Naive thymus-derived CD8-positive, alpha-beta T cell (primary cell): ENCODE measurements at regions not wholly inside any gene's neighbourhood (a gene's known extent, or its start where the extent isn't known, plus 50 kb on each side); places are given as distances from the start of the nearest gene placed in this dataset.
"Not testable (repeated sequence)": the region's sequence is repeated elsewhere in the genome, so short reads cannot be mapped to it uniquely, and the experiment has no call there.

Experiments used
- ATAC-seq, 2 donors: fragments of 150-1000 bp; cut with Tn5 transposase in 1 of 2; sonication (Bioruptor Pico), chemical (Tn5 transposase) in 1 of 2; 1 replicate in 1 of 2; 2 replicates in 1 of 2; pipeline ENCODE4 v1.10.0; 2021; ENCODE audit warnings: mild to moderate bottlenecking in 2 of 2, moderate library complexity in 2 of 2
- POLR2A ChIA-PET: fragments of 350-600 bp; sonication (Branson Sonifier 250); formaldehyde crosslinking; loops from one replicate; lab custom pipeline; 2021; ENCODE audit warnings: antibody characterized with exemption; lab: Charles Lee
- DNase-seq, 10 donors: peaks; one replicate each; pipeline versions ENCODE4 v3.0.0 to v3.0.0-alpha.2; 2020 to 2022
- H3K27ac Mint-ChIP-seq, 10 donors: one replicate each; pipeline ENCODE4 v1.8.0; 2020 to 2022; ENCODE audit warnings: mild to moderate bottlenecking in 10 of 10, mixed read lengths in 10 of 10, moderate library complexity in 4 of 10, inconsistent platforms in 1 of 10
- H3K27me3 Mint-ChIP-seq, 5 donors: one replicate each; pipeline ENCODE4 v1.8.0; 2021 to 2022; ENCODE audit warnings: mixed read lengths in 5 of 5
- H3K36me3 Mint-ChIP-seq, 3 donors: one replicate each; pipeline ENCODE4 v1.8.0; 2020 to 2022; ENCODE audit warnings: mixed read lengths in 3 of 3, mild to moderate bottlenecking in 2 of 3, inconsistent platforms in 1 of 3
- H3K4me1 Mint-ChIP-seq, 4 donors: one replicate each; pipeline ENCODE4 v1.8.0; 2021 to 2022; ENCODE audit warnings: mixed read lengths in 4 of 4
- H3K4me3 Mint-ChIP-seq, 10 donors: one replicate each; pipeline ENCODE4 v1.8.0; 2020 to 2022; ENCODE audit warnings: mild to moderate bottlenecking in 10 of 10, mixed read lengths in 10 of 10, moderate library complexity in 6 of 10, inconsistent platforms in 1 of 10
- H3K9me3 Mint-ChIP-seq, 9 donors: one replicate each; pipeline ENCODE4 v1.8.0; 2020 to 2022; ENCODE audit warnings: mixed read lengths in 9 of 9, mild to moderate bottlenecking in 3 of 9, inconsistent platforms in 1 of 9, moderate library complexity in 1 of 9

- H3K4me1 Mint-ChIP-seq: peaks cover 7 to 37% (median 27%) of the 10 kb centered on the region in 4 donors
- peak overlapping the region in 5 of 10 donors; percentile 16 to 62 (median 18) for H3K4me3 Mint-ChIP-seq
- no peaks in the 10 kb centered on the region for H3K27me3 Mint-ChIP-seq
- peaks cover 0 to 2% (median 0%) of the 10 kb centered on the region in 3 donors for H3K36me3 Mint-ChIP-seq
- peak overlapping the region in 1 of 10 donors; percentile 6 for H3K27ac Mint-ChIP-seq
- no peak for DNase-seq
- POLR2A ChIA-PET: no interaction called here
- no peak for ATAC-seq
- peaks cover 0 to 10% (median 2%) of the 10 kb centered on the region in 9 donors for H3K9me3 Mint-ChIP-seq
These were observed 70.9 kb upstream of the CCDC71L start for GRCh38 chr7:106731646-106732444.

- no peak for DNase-seq
- H3K27me3 Mint-ChIP-seq: no peaks in the 10 kb centered on the region
- no peak for ATAC-seq
- POLR2A ChIA-PET: interaction anchor here (0.7 to 0.9 kb wide), 2 partner anchors 75 to 448 kb away, joined by 4 read pairs; partner anchors contain the start of gene CCDC71L
- H3K4me1 Mint-ChIP-seq: peaks cover 7 to 26% (median 25%) of the 10 kb centered on the region in 4 donors
- H3K27ac Mint-ChIP-seq: no peak overlapping the region
- peaks cover 0 to 10% (median 2%) of the 10 kb centered on the region in 9 donors for H3K9me3 Mint-ChIP-seq
- H3K4me3 Mint-ChIP-seq: no peak overlapping the region
- no peaks in the 10 kb centered on the region for H3K36me3 Mint-ChIP-seq
These were observed 74.7 kb upstream of the CCDC71L start for GRCh38 chr7:106735637-106736036.

GRCh38 chr7:106736123-106736507 is 75.2 kb upstream of the CCDC71L start:
- Mint-ChIP-seq H3K4me1 (peaks cover 5 to 21% (median 21%) of the 10 kb centered on the region in 4 donors), H3K27me3 (no peaks in the 10 kb centered on the region), H3K9me3 (peaks cover 0 to 10% (median 2%) of the 10 kb centered on the region in 9 donors), H3K4me3 (no peak overlapping the region), H3K36me3 (no peaks in the 10 kb centered on the region), H3K27ac (no peak overlapping the region)
- DNase-seq (no peak), ATAC-seq (no peak)
- POLR2A ChIA-PET: interaction anchor here (0.7 to 0.9 kb wide), 2 partner anchors 76 to 447 kb away, joined by 4 read pairs; partner anchors contain the start of gene CCDC71L

GRCh38 chr7:106736508-106737201 is 75.7 kb upstream of the CCDC71L start:
- Mint-ChIP-seq H3K4me3 (peak overlapping the region in 2 of 10 donors; percentile 18 to 43), H3K27me3 (no peaks in the 10 kb centered on the region), H3K36me3 (no peaks in the 10 kb centered on the region), H3K27ac (peak overlapping the region in 5 of 10 donors; percentile 2 to 33 (median 15)), H3K9me3 (peaks cover 0 to 10% (median 2%) of the 10 kb centered on the region in 9 donors), H3K4me1 (peaks cover 4 to 16% (median 15%) of the 10 kb centered on the region in 4 donors)
- POLR2A ChIA-PET: interaction anchor here (0.7 to 0.9 kb wide), 2 partner anchors 76 to 447 kb away, joined by 4 read pairs; partner anchors contain the start of gene CCDC71L
- ATAC-seq: peak; percentile 70 to 87
- DNase-seq: peak in 7 of 10 donors; percentile 18 to 64 (median 40)

- no peak overlapping the region for H3K4me3 Mint-ChIP-seq
- ATAC-seq (no peak), DNase-seq (no peak)
- peaks cover 0 to 10% (median 2%) of the 10 kb centered on the region in 9 donors for H3K9me3 Mint-ChIP-seq
- H3K27ac Mint-ChIP-seq: peak overlapping the region in 1 of 10 donors; percentile 15
- peaks cover 0 to 1% (median 0%) of the 10 kb centered on the region in 5 donors for H3K27me3 Mint-ChIP-seq
- H3K36me3 Mint-ChIP-seq: no peaks in the 10 kb centered on the region
- H3K4me1 Mint-ChIP-seq: peaks cover 1 to 12% (median 10%) of the 10 kb centered on the region in 4 donors
- POLR2A ChIA-PET: no interaction called here
These were observed 76.2 kb upstream of the CCDC71L start for GRCh38 chr7:106737202-106737562.

- Mint-ChIP-seq H3K4me3 (no peak overlapping the region), H3K9me3 (peaks cover 0 to under 1% (median 0%) of the 10 kb centered on the region in 9 donors), H3K27ac (no peak overlapping the region), H3K27me3 (peaks cover 0 to 2% (median 0%) of the 10 kb centered on the region in 5 donors), H3K4me1 (peaks cover 0 to 10% (median 5%) of the 10 kb centered on the region in 4 donors), H3K36me3 (no peaks in the 10 kb centered on the region)
- POLR2A ChIA-PET: no interaction called here
- DNase-seq (no peak), ATAC-seq (no peak)
These were observed 79.8 kb upstream of the CCDC71L start for GRCh38 chr7:106740806-106741205.

GRCh38 chr7:106744563-106745091 is 83.7 kb upstream of the CCDC71L start:
- Mint-ChIP-seq H3K9me3 (no peaks in the 10 kb centered on the region), H3K27me3 (peaks cover 0 to 5% (median 2%) of the 10 kb centered on the region in 5 donors), H3K36me3 (no peaks in the 10 kb centered on the region), H3K4me3 (no peak overlapping the region), H3K4me1 (peaks cover 0 to 3% (median 0%) of the 10 kb centered on the region in 4 donors), H3K27ac (peak overlapping the region in 1 of 10 donors; percentile 15)
- ATAC-seq (peak in 1 of 2 donors; percentile 33), DNase-seq (no peak)
- POLR2A ChIA-PET: interaction anchor here (1.0 kb wide), 1 partner anchor 84 kb away, joined by 3 read pairs; no protein-coding TSS in a partner anchor

- POLR2A ChIA-PET, H3K27me3 Mint-ChIP-seq, DNase-seq, H3K36me3 Mint-ChIP-seq, H3K4me1 Mint-ChIP-seq, H3K9me3 Mint-ChIP-seq, H3K27ac Mint-ChIP-seq, ATAC-seq, H3K4me3 Mint-ChIP-seq: not testable (repeated sequence)
These were observed 86.3 kb upstream of the CCDC71L start for GRCh38 chr7:106747301-106747700.

- ATAC-seq (no peak), DNase-seq (no peak)
- H3K27me3 Mint-ChIP-seq: peaks cover 0 to 5% (median 1%) of the 10 kb centered on the region in 5 donors
- H3K4me1 Mint-ChIP-seq: peaks cover 0 to 3% (median 0%) of the 10 kb centered on the region in 4 donors
- POLR2A ChIA-PET: no interaction called here
- H3K36me3 Mint-ChIP-seq: no peaks in the 10 kb centered on the region
- H3K4me3 Mint-ChIP-seq: no peak overlapping the region
- H3K9me3 Mint-ChIP-seq: no peaks in the 10 kb centered on the region
- no peak overlapping the region for H3K27ac Mint-ChIP-seq
These were observed 86.8 kb upstream of the CCDC71L start for GRCh38 chr7:106747804-106748203.

GRCh38 chr7:106749165-106749564 is 88.2 kb upstream of the CCDC71L start:
- Mint-ChIP-seq H3K4me3 (no peak overlapping the region), H3K9me3 (peaks cover 0 to 5% (median 4%) of the 10 kb centered on the region in 9 donors), H3K36me3 (peaks cover 0 to 3% (median 0%) of the 10 kb centered on the region in 3 donors), H3K27ac (no peak overlapping the region), H3K27me3 (peaks cover 0 to 5% (median 2%) of the 10 kb centered on the region in 5 donors), H3K4me1 (peaks cover 0 to 3% (median 0%) of the 10 kb centered on the region in 4 donors)
- DNase-seq (no peak), ATAC-seq (no peak)
- POLR2A ChIA-PET: no interaction called here

GRCh38 chr7:106750773-106751172 is 89.8 kb upstream of the CCDC71L start:
- Mint-ChIP-seq H3K27me3 (peaks cover 0 to 5% (median 2%) of the 10 kb centered on the region in 5 donors), H3K36me3 (peaks cover 0 to 15% (median 7%) of the 10 kb centered on the region in 3 donors), H3K9me3 (peaks cover 2 to 17% (median 9%) of the 10 kb centered on the region in 9 donors), H3K4me3 (no peak overlapping the region), H3K4me1 (no peaks in the 10 kb centered on the region), H3K27ac (no peak overlapping the region)
- POLR2A ChIA-PET: no interaction called here
- ATAC-seq (no peak), DNase-seq (no peak)

GRCh38 chr7:106752367-106752766 is 91.4 kb upstream of the CCDC71L start:
- no peaks in the 10 kb centered on the region for H3K4me1 Mint-ChIP-seq
- ATAC-seq (no peak), DNase-seq (no peak)
- peaks cover 0 to 3% (median 2%) of the 10 kb centered on the region in 5 donors for H3K27me3 Mint-ChIP-seq
- H3K27ac Mint-ChIP-seq: peak overlapping the region in 1 of 10 donors; percentile 20
- no peak overlapping the region for H3K4me3 Mint-ChIP-seq
- H3K36me3 Mint-ChIP-seq: peaks cover 0 to 15% (median 9%) of the 10 kb centered on the region in 3 donors
- POLR2A ChIA-PET: no interaction called here
- peaks cover 2 to 17% (median 10%) of the 10 kb centered on the region in 9 donors for H3K9me3 Mint-ChIP-seq
